T-helper 17 cell (primary cell): ENCODE measurements at regions not wholly inside any gene's neighbourhood (a gene's known extent, or its start where the extent isn't known, plus 50 kb on each side); places are given as distances from the start of the nearest gene placed in this dataset.

Source experiments
- ATAC-seq: fragments of 150-1000 bp; cut with Tn5 transposase; 2 replicates; pipeline ENCODE4 v1.10.0; 2021; ENCODE audit warnings: mild to moderate bottlenecking, moderate library complexity
- DNase-seq, 3 donors: peaks; one replicate each; pipeline versions ENCODE4 v3.0.0 to v3.0.0-alpha.2; 2020 to 2021
- H3K9me3 ChIP-seq: one replicate; pipeline ENCODE4 v1.7.0; 2013; ENCODE audit warnings: low read length, mild to moderate bottlenecking; ENCODE audit not compliant: control insufficient read depth, poor library complexity, severe bottlenecking
- H3K27ac Mint-ChIP-seq: one replicate; pipeline ENCODE4 v1.8.0; 2022; ENCODE audit warnings: mild to moderate bottlenecking, moderate library complexity, mixed read lengths
- H3K27me3 Mint-ChIP-seq: one replicate; pipeline ENCODE4 v1.8.0; 2022; ENCODE audit warnings: mixed read lengths
- H3K36me3 Mint-ChIP-seq: one replicate; pipeline ENCODE4 v1.8.0; 2022; ENCODE audit warnings: low read depth, mixed read lengths
- H3K4me1 Mint-ChIP-seq: one replicate; pipeline ENCODE4 v1.8.0; 2022; ENCODE audit warnings: mild to moderate bottlenecking, mixed read lengths
- H3K4me3 Mint-ChIP-seq: one replicate; pipeline ENCODE4 v1.8.0; 2022; ENCODE audit warnings: mild to moderate bottlenecking, moderate library complexity, mixed read lengths

GRCh38 chr14:105929327-105930081, 403.1 kb downstream of the TMEM121 start:
- Mint-ChIP-seq H3K36me3 (no peaks in the 10 kb centered on the region), H3K27me3 (peaks cover 54% of the 10 kb centered on the region), H3K4me1 (peaks cover 3% of the 10 kb centered on the region), H3K4me3 (no peak overlapping the region), H3K27ac (no peak overlapping the region)
- ATAC-seq, result no peak
- DNase-seq, result no peak
- H3K9me3 ChIP-seq, result no peaks in the 10 kb centered on the region

- Mint-ChIP-seq H3K27ac (no peak overlapping the region), H3K4me1 (peaks cover 3% of the 10 kb centered on the region), H3K27me3 (peaks cover 54% of the 10 kb centered on the region), H3K4me3 (no peak overlapping the region), H3K36me3 (no peaks in the 10 kb centered on the region)
- H3K9me3 ChIP-seq, result no peaks in the 10 kb centered on the region
- DNase-seq (no peak), ATAC-seq (no peak)
These were observed 404.2 kb downstream of the TMEM121 start for GRCh38 chr14:105930572-105930971.

GRCh38 chr14:105931808-105932483, 405.6 kb downstream of the TMEM121 start:
- H3K9me3 ChIP-seq, result no peaks in the 10 kb centered on the region
- H3K4me3 Mint-ChIP-seq, result no peak overlapping the region
- H3K4me1 Mint-ChIP-seq, result peaks cover 3% of the 10 kb centered on the region
- H3K27me3 Mint-ChIP-seq, result peaks cover 54% of the 10 kb centered on the region
- DNase-seq (no peak), ATAC-seq (no peak)
- H3K27ac Mint-ChIP-seq, result no peak overlapping the region
- H3K36me3 Mint-ChIP-seq, result no peaks in the 10 kb centered on the region

- H3K36me3 Mint-ChIP-seq, result no peaks in the 10 kb centered on the region
- no peak overlapping the region for H3K4me3 Mint-ChIP-seq
- no peak for DNase-seq
- ATAC-seq, result no peak
- H3K27ac Mint-ChIP-seq, result no peak overlapping the region
- H3K27me3 Mint-ChIP-seq, result peaks cover 47% of the 10 kb centered on the region
- no peaks in the 10 kb centered on the region for H3K4me1 Mint-ChIP-seq
- H3K9me3 ChIP-seq, result no peaks in the 10 kb centered on the region
These were observed 406.9 kb downstream of the TMEM121 start for GRCh38 chr14:105933238-105933637.

- H3K4me1 Mint-ChIP-seq, result peaks cover 3% of the 10 kb centered on the region
- DNase-seq (no peak), ATAC-seq (no peak)
- H3K4me3 Mint-ChIP-seq, result no peak overlapping the region
- H3K27me3 Mint-ChIP-seq, result peaks cover 30% of the 10 kb centered on the region
- no peaks in the 10 kb centered on the region for H3K36me3 Mint-ChIP-seq
- H3K27ac Mint-ChIP-seq, result no peak overlapping the region
- H3K9me3 ChIP-seq, result no peaks in the 10 kb centered on the region
These were observed 409.0 kb downstream of the TMEM121 start for GRCh38 chr14:105935384-105935783.

GRCh38 chr14:105937253-105938054, 411.1 kb downstream of the TMEM121 start:
- Mint-ChIP-seq H3K36me3 (no peaks in the 10 kb centered on the region), H3K4me1 (peaks cover 3% of the 10 kb centered on the region), H3K27ac (no peak overlapping the region), H3K4me3 (no peak overlapping the region), H3K27me3 (peaks cover 22% of the 10 kb centered on the region)
- ATAC-seq, result no peak
- no peak for DNase-seq
- H3K9me3 ChIP-seq, result no peaks in the 10 kb centered on the region

GRCh38 chr14:105938055-105938863, 411.9 kb downstream of the TMEM121 start:
- no peaks in the 10 kb centered on the region for H3K9me3 ChIP-seq
- ATAC-seq (no peak), DNase-seq (no peak)
- peaks cover 15% of the 10 kb centered on the region for H3K27me3 Mint-ChIP-seq
- no peak overlapping the region for H3K4me3 Mint-ChIP-seq
- H3K36me3 Mint-ChIP-seq, result no peaks in the 10 kb centered on the region
- H3K4me1 Mint-ChIP-seq, result peaks cover 3% of the 10 kb centered on the region
- no peak overlapping the region for H3K27ac Mint-ChIP-seq

- H3K27me3 Mint-ChIP-seq, result peaks cover 8% of the 10 kb centered on the region
- no peak overlapping the region for H3K4me3 Mint-ChIP-seq
- no peaks in the 10 kb centered on the region for H3K9me3 ChIP-seq
- no peaks in the 10 kb centered on the region for H3K36me3 Mint-ChIP-seq
- no peak overlapping the region for H3K27ac Mint-ChIP-seq
- ATAC-seq (no peak), DNase-seq (no peak)
- H3K4me1 Mint-ChIP-seq, result peaks cover 3% of the 10 kb centered on the region
These were observed 412.6 kb downstream of the TMEM121 start for GRCh38 chr14:105938959-105939358.

GRCh38 chr14:105939810-105940508, 413.6 kb downstream of the TMEM121 start:
- ATAC-seq, result no peak
- H3K27ac Mint-ChIP-seq, result no peak overlapping the region
- peaks cover 3% of the 10 kb centered on the region for H3K4me1 Mint-ChIP-seq
- no peaks in the 10 kb centered on the region for H3K36me3 Mint-ChIP-seq
- DNase-seq, result no peak
- peaks cover 8% of the 10 kb centered on the region for H3K27me3 Mint-ChIP-seq
- H3K9me3 ChIP-seq, result no peaks in the 10 kb centered on the region
- no peak overlapping the region for H3K4me3 Mint-ChIP-seq

GRCh38 chr14:105940534-105941225, 414.3 kb downstream of the TMEM121 start:
- DNase-seq, result no peak
- Mint-ChIP-seq H3K4me3 (no peak overlapping the region), H3K4me1 (peaks cover 5% of the 10 kb centered on the region), H3K36me3 (no peaks in the 10 kb centered on the region), H3K27me3 (peaks cover 15% of the 10 kb centered on the region), H3K27ac (no peak overlapping the region)
- no peaks in the 10 kb centered on the region for H3K9me3 ChIP-seq
- ATAC-seq, result no peak

- no peaks in the 10 kb centered on the region for H3K9me3 ChIP-seq
- no peak overlapping the region for H3K4me3 Mint-ChIP-seq
- peaks cover 17% of the 10 kb centered on the region for H3K27me3 Mint-ChIP-seq
- no peaks in the 10 kb centered on the region for H3K36me3 Mint-ChIP-seq
- ATAC-seq (no peak), DNase-seq (no peak)
- H3K4me1 Mint-ChIP-seq, result peaks cover 7% of the 10 kb centered on the region
- H3K27ac Mint-ChIP-seq, result no peak overlapping the region
These were observed 415.1 kb downstream of the TMEM121 start for GRCh38 chr14:105941226-105942166.
